Spleen (tissue), 7 donors: ENCODE measurements at regions not wholly inside any gene's neighbourhood (a gene's known extent, or its start where the extent isn't known, plus 50 kb on each side); places are given as distances from the start of the nearest gene placed in this dataset.

Source experiments
- CTCF ChIP-seq, 11 experiments: fragments of 200-600 bp in 7 of 11; fragments of 450-650 bp in 4 of 11; sonication (generic) in 4 of 11; IDR thresholded peaks in 8 of 11; conservative IDR thresholded peaks in 3 of 11; 1 replicate in 7 of 11; 2 replicates in 4 of 11; pipeline versions ENCODE4 v1.4.0 to v1.8.0; 2016 to 2021; ENCODE audit warnings: antibody characterized with exemption in 11 of 11, inconsistent platforms in 4 of 11, mild to moderate bottlenecking in 1 of 11
- POLR2A ChIP-seq, 3 donors: fragments of 450-650 bp; IDR thresholded peaks; one replicate each; pipeline ENCODE4 v1.5.1; 2017; ENCODE audit warnings: antibody characterized with exemption in 3 of 3, mild to moderate bottlenecking in 1 of 3
- POLR2AphosphoS5 ChIP-seq, 3 donors: sonication (generic); formaldehyde crosslinking; IDR thresholded peaks; one replicate each; pipeline ENCODE4 v1.5.1; 2017; ENCODE audit warnings: antibody characterized with exemption in 3 of 3
- donor health status: DM: no; HTN: no; CAD: no; lungs with moderate emphysema.
- donor health status: DM: no; HTN: no; CAD: no.
- donor health status: DM: no; HTN: no; CAD: no.

- TF ChIP-seq CTCF (IDR thresholded peaks at IDR 0.05 in 8 of 11, conservative IDR thresholded peaks at IDR 0.05 in 3 of 11) (no peak), POLR2A (IDR thresholded peaks at IDR 0.05) (no peak), POLR2AphosphoS5 (IDR thresholded peaks at IDR 0.05) (no peak)
Observed at GRCh38 chr5:97832645-97833296, 649.7 kb upstream of the RIOK2 start.
